ENCODE measurements at regions not wholly inside any gene's neighbourhood (a gene's known extent, or its start where the extent isn't known, plus 50 kb on each side); places are given as distances from the start of the nearest gene placed in this dataset.

- no peak for TF ChIP-seq CTCF (IDR thresholded peaks at IDR 0.05; ENCODE audit: insufficient read depth, low read length, poor library complexity, severe bottlenecking)
- Histone ChIP-seq H3K4me3 (replicated peaks; ENCODE audit: low read depth, low read length) (no peak overlapping the region), H3K36me3 (ENCODE audit: control insufficient read depth, insufficient read depth, low read length) (no peaks in the 10 kb centered on the region), H3K27me3 (replicated peaks; ENCODE audit: control insufficient read depth, insufficient read depth, low read length) (no peaks in the 10 kb centered on the region)
- DNase-seq (ENCODE audit: extremely low read depth, insufficient read length): no peak
Measured at GRCh38 chr13:73675821-73676220, 458.4 kb downstream of the KLF12 start.

GRCh38 chr13:73674570-73674969 lies 459.6 kb downstream of the KLF12 start:
- Histone ChIP-seq H3K27me3 (replicated peaks; ENCODE audit: control insufficient read depth, insufficient read depth, low read length) (no peaks in the 10 kb centered on the region), H3K36me3 (ENCODE audit: control insufficient read depth, insufficient read depth, low read length) (no peaks in the 10 kb centered on the region), H3K4me3 (replicated peaks; ENCODE audit: low read depth, low read length) (no peak overlapping the region)
- DNase-seq (ENCODE audit: extremely low read depth, insufficient read length): no peak
- TF ChIP-seq CTCF (IDR thresholded peaks at IDR 0.05; ENCODE audit: insufficient read depth, low read length, poor library complexity, severe bottlenecking): no peak

- TF ChIP-seq CTCF (IDR thresholded peaks at IDR 0.05; ENCODE audit: insufficient read depth, low read length, poor library complexity, severe bottlenecking): no peak
- H3K4me3 ChIP-seq (replicated peaks; ENCODE audit: low read depth, low read length): no peak overlapping the region
- no peaks in the 10 kb centered on the region for H3K27me3 ChIP-seq (replicated peaks; ENCODE audit: control insufficient read depth, insufficient read depth, low read length)
- no peaks in the 10 kb centered on the region for H3K36me3 ChIP-seq (ENCODE audit: control insufficient read depth, insufficient read depth, low read length)
- DNase-seq (ENCODE audit: extremely low read depth, insufficient read length): no peak
Measured at GRCh38 chr13:73673931-73674330, 460.3 kb downstream of the KLF12 start.

- H3K27me3 ChIP-seq (replicated peaks; ENCODE audit: control insufficient read depth, insufficient read depth, low read length): no peaks in the 10 kb centered on the region
- DNase-seq (ENCODE audit: extremely low read depth, insufficient read length): no peak
Measured at GRCh38 chr13:73672492-73672891, 461.7 kb downstream of the KLF12 start.

GRCh38 chr13:73671732-73672131 lies 462.5 kb downstream of the KLF12 start:
- no peak for TF ChIP-seq CTCF (IDR thresholded peaks at IDR 0.05; ENCODE audit: insufficient read depth, low read length, poor library complexity, severe bottlenecking)
- no peak overlapping the region for H3K4me3 ChIP-seq (replicated peaks; ENCODE audit: low read depth, low read length)
- H3K27me3 ChIP-seq (replicated peaks; ENCODE audit: control insufficient read depth, insufficient read depth, low read length): no peaks in the 10 kb centered on the region
- H3K36me3 ChIP-seq (ENCODE audit: control insufficient read depth, insufficient read depth, low read length): no peaks in the 10 kb centered on the region
- no peak for DNase-seq (ENCODE audit: extremely low read depth, insufficient read length)

More at GRCh38 chr13:73672492-73672891, 461.7 kb downstream of the KLF12 start:
- no peak for TF ChIP-seq CTCF (IDR thresholded peaks at IDR 0.05; ENCODE audit: insufficient read depth, low read length, poor library complexity, severe bottlenecking)
- Histone ChIP-seq H3K36me3 (ENCODE audit: control insufficient read depth, insufficient read depth, low read length) (no peaks in the 10 kb centered on the region), H3K4me3 (replicated peaks; ENCODE audit: low read depth, low read length) (no peak overlapping the region)

- Histone ChIP-seq H3K27me3 (replicated peaks; ENCODE audit: control insufficient read depth, insufficient read depth, low read length) (no peaks in the 10 kb centered on the region), H3K36me3 (ENCODE audit: control insufficient read depth, insufficient read depth, low read length) (no peaks in the 10 kb centered on the region), H3K4me3 (replicated peaks; ENCODE audit: low read depth, low read length) (no peak overlapping the region)
- no peak for TF ChIP-seq CTCF (IDR thresholded peaks at IDR 0.05; ENCODE audit: insufficient read depth, low read length, poor library complexity, severe bottlenecking)
- DNase-seq (ENCODE audit: extremely low read depth, insufficient read length): no peak
Measured at GRCh38 chr13:73671011-73671410, 463.2 kb downstream of the KLF12 start.
